ENCODE measurements at regions not wholly inside any gene's neighbourhood (a gene's known extent, or its start where the extent isn't known, plus 50 kb on each side); places are given as distances from the start of the nearest gene placed in this dataset.

DNA sequence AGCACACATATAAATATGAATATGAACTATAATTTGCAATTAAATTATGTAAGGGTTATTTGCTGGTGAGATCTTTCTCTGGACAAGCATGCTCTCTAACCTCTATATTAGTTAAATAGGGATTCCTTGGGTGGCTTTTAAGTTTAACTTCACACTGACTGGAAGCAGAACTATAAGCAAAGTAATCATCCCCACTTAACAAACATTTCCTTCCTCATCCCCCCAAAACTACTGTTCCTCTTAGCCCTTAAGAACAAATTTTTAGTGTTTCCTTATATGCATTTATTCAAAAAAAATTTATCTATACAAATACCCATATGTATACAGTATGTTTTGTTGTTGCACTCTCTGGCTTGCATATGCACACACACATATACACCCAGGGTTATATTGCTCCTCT, 512.1 kb upstream of the MEF2C start:
- no peak for TF ChIP-seq EZH2phosphoT487 (IDR thresholded peaks at IDR 0.05; ENCODE audit: insufficient read depth, low read depth)
- no peak for TF ChIP-seq EZH2 (IDR thresholded peaks at IDR 0.05; ENCODE audit: insufficient read depth, poor library complexity, severe bottlenecking)
